Esophagus squamous epithelium (tissue), 5 donors: ENCODE measurements at regions not wholly inside any gene's neighbourhood (a gene's known extent, or its start where the extent isn't known, plus 50 kb on each side); places are given as distances from the start of the nearest gene placed in this dataset.

Experiments
- DNase-seq: peaks from one replicate; lab custom pipeline; 2025; lab: John Stamatoyannopoulos, UW
- H3K27ac ChIP-seq, 4 donors: fragments of 200-600 bp; sonication (generic); one replicate each; pipeline ENCODE4 v1.5.1; 2016 to 2019; ENCODE audit warnings: mild to moderate bottlenecking in 1 of 4
- H3K27me3 ChIP-seq, 4 donors: fragments of 200-600 bp; sonication (generic); 1 replicate in 3 of 4; 2 replicates in 1 of 4; pipeline versions ENCODE4 v1.5.1 to v1.6.0; 2017 to 2021; ENCODE audit warnings: antibody characterized with exemption in 1 of 4
- H3K36me3 ChIP-seq, 3 donors: fragments of 200-600 bp; sonication (generic); one replicate each; pipeline ENCODE4 v1.5.1; 2016 to 2019
- H3K4me1 ChIP-seq, 3 donors: fragments of 200-600 bp; sonication (generic); one replicate each; pipeline ENCODE4 v1.5.1; 2017 to 2019
- H3K4me3 ChIP-seq, 4 donors: fragments of 200-600 bp; sonication (generic); 1 replicate in 3 of 4; 2 replicates in 1 of 4; pipeline ENCODE4 v1.5.1; 2016 to 2019; ENCODE audit warnings: mild to moderate bottlenecking in 2 of 4, moderate library complexity in 1 of 4
- H3K9me3 ChIP-seq, 3 donors: fragments of 200-600 bp; sonication (generic); one replicate each; pipeline ENCODE4 v1.5.1; 2016 to 2019
- POLR2A ChIP-seq, 4 donors: fragments of 450-650 bp; IDR thresholded peaks; one replicate each; pipeline ENCODE4 v1.6.1; 2017; ENCODE audit warnings: antibody characterized with exemption in 4 of 4, mild to moderate bottlenecking in 4 of 4, moderate library complexity in 3 of 4
- WGBS, 2 donors: methylation state at CpG; one replicate each; pipeline ENCODE4 v1.1.5; 2018; 5-methylcytosine and 5-hydroxymethylcytosine counted together
- intact Hi-C: fragments of 100-400 bp; cut with DNase I; formaldehyde crosslinking; loops from one replicate; pipeline ENCODE4 v1.15.0; 2022
- TF ChIP-seq, protein P1 (sequence below), 6 experiments: fragments of 450-650 bp in 4 of 6; fragments of 200-600 bp in 2 of 6; sonication (generic) in 2 of 6; IDR thresholded peaks; one replicate each; pipeline ENCODE4 v1.5.1; 2016 to 2019; ENCODE audit warnings: antibody characterized with exemption in 6 of 6, mild to moderate bottlenecking in 4 of 6, moderate library complexity in 4 of 6
- donor health status: DM: yes; HTN: yes; CAD: no.

DNA sequence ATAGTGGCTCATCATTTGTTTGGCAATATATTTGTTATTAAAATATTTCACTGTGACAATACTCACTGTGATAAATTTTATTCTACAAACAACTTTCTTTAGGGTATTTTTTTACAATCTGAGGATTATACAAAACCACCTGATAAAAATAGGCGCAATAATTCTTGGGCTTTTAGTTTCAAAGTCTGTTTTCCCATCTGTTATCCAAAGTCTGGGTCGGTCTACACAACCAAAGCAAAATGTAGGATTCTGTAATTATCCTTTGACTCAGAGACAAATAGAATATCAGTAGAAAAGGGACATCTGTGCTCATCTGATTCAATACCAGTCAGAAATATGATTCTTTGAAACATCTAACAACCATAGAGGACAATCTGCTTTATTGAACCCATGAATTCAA lies 271.8 kb upstream of the AMIGO2 start:
- no peaks in the 10 kb centered on the region for H3K9me3 ChIP-seq
- intact Hi-C loops, result no loop called here
- no peak overlapping the region for H3K27ac ChIP-seq
- WGBS, 2 donors, result 91 to 94% methylated on average over 2 of the region's 2 CpGs
- TF ChIP-seq POLR2A (IDR thresholded peaks at IDR 0.05), result no peak
- TF ChIP-seq, protein P1, sequence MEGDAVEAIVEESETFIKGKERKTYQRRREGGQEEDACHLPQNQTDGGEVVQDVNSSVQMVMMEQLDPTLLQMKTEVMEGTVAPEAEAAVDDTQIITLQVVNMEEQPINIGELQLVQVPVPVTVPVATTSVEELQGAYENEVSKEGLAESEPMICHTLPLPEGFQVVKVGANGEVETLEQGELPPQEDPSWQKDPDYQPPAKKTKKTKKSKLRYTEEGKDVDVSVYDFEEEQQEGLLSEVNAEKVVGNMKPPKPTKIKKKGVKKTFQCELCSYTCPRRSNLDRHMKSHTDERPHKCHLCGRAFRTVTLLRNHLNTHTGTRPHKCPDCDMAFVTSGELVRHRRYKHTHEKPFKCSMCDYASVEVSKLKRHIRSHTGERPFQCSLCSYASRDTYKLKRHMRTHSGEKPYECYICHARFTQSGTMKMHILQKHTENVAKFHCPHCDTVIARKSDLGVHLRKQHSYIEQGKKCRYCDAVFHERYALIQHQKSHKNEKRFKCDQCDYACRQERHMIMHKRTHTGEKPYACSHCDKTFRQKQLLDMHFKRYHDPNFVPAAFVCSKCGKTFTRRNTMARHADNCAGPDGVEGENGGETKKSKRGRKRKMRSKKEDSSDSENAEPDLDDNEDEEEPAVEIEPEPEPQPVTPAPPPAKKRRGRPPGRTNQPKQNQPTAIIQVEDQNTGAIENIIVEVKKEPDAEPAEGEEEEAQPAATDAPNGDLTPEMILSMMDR (IDR thresholded peaks at IDR 0.05), result no peak
- no peaks in the 10 kb centered on the region for H3K4me1 ChIP-seq
- no peaks in the 10 kb centered on the region for H3K27me3 ChIP-seq
- no peak overlapping the region for H3K4me3 ChIP-seq
- no peak for DNase-seq
- no peaks in the 10 kb centered on the region for H3K36me3 ChIP-seq

DNA sequence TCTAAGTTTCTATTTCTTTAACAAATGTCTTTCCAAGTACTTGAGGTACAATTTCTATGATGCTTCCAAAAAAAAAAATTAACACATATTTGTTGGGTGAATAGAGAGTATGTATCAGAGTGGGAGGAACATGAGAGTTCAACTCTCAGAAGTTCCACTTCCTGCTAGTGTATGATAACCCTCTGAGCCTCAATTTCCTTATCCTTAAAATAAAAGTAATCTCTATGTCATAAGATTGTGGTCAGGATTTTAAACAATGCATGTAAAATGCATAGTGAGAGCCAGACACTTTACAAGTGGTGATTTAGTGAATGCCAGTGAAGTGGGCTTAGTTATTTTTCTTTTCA lies 270.3 kb upstream of the AMIGO2 start:
- no peaks in the 10 kb centered on the region for H3K36me3 ChIP-seq
- intact Hi-C loops, result no loop called here
- H3K27ac ChIP-seq, result no peak overlapping the region
- no peaks in the 10 kb centered on the region for H3K27me3 ChIP-seq
- no peaks in the 10 kb centered on the region for H3K9me3 ChIP-seq
- no peak for DNase-seq
- no peaks in the 10 kb centered on the region for H3K4me1 ChIP-seq
- H3K4me3 ChIP-seq, result no peak overlapping the region
- no peak for TF ChIP-seq POLR2A (IDR thresholded peaks at IDR 0.05)
- TF ChIP-seq, protein P1 (IDR thresholded peaks at IDR 0.05), result no peak

- no peaks in the 10 kb centered on the region for H3K27me3 ChIP-seq
- WGBS, 2 donors, result 76 to 85% methylated on average over 5 of the region's 5 CpGs
- TF ChIP-seq, protein P1 (IDR thresholded peaks at IDR 0.05), result no peak
- TF ChIP-seq POLR2A (IDR thresholded peaks at IDR 0.05), result no peak
- intact Hi-C loops, result no loop called here
- H3K9me3 ChIP-seq, result no peaks in the 10 kb centered on the region
- no peaks in the 10 kb centered on the region for H3K4me1 ChIP-seq
- H3K36me3 ChIP-seq, result no peaks in the 10 kb centered on the region
- no peak for DNase-seq
- H3K27ac ChIP-seq, result no peak overlapping the region
- H3K4me3 ChIP-seq, result no peak overlapping the region
Measured at GRCh38 chr12:47349137-47350061, 269.6 kb upstream of the AMIGO2 start.

DNA sequence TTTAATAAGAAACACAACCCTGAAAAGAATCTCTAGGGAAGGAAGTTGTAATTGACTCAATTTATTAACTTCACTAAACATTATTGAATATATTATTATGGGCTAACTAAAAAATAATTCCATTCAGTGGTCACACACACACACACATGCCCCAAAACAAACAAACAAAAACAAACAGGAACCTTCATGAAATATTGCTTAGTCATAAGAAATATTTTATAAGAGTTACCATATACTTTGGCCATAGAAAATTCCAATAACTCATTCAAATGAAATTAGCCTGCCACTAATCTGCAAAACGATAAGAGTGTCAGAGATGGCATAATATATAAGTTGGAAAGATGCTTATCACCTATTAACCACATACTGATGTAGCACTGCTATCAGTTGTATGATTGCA lies 268.4 kb upstream of the AMIGO2 start:
- Histone ChIP-seq H3K27me3 (no peaks in the 10 kb centered on the region), H3K4me3 (no peak overlapping the region), H3K27ac (no peak overlapping the region), H3K9me3 (no peaks in the 10 kb centered on the region), H3K36me3 (no peaks in the 10 kb centered on the region), H3K4me1 (no peaks in the 10 kb centered on the region)
- no peak for TF ChIP-seq POLR2A (IDR thresholded peaks at IDR 0.05)
- TF ChIP-seq, protein P1 (IDR thresholded peaks at IDR 0.05), result no peak
- WGBS, 2 donors, result 70 to 81% methylated on average over 1 of the region's 1 CpG
- intact Hi-C loops, result no loop called here
- no peak for DNase-seq

- no peaks in the 10 kb centered on the region for H3K27me3 ChIP-seq
- H3K36me3 ChIP-seq, result no peaks in the 10 kb centered on the region
- H3K9me3 ChIP-seq, result no peaks in the 10 kb centered on the region
- H3K4me1 ChIP-seq, result no peaks in the 10 kb centered on the region
- H3K4me3 ChIP-seq, result no peak overlapping the region
- WGBS, 2 donors, result 69 to 85% methylated on average over 4 of the region's 4 CpGs
- H3K27ac ChIP-seq, result no peak overlapping the region
- DNase-seq, result no peak
- intact Hi-C loops, result no loop called here
- TF ChIP-seq POLR2A (IDR thresholded peaks at IDR 0.05), result no peak
- TF ChIP-seq, protein P1 (IDR thresholded peaks at IDR 0.05), result no peak
Measured at GRCh38 chr12:47346251-47347019, 266.7 kb upstream of the AMIGO2 start.
